GM12873 (cell line): ENCODE measurements at regions not wholly inside any gene's neighbourhood (a gene's known extent, or its start where the extent isn't known, plus 50 kb on each side); places are given as distances from the start of the nearest gene placed in this dataset.

Experiments used
- CTCF ChIP-seq: IDR thresholded peaks from 2 replicates; pipeline ENCODE4 v1.5.1; 2012; ENCODE audit warnings: low read depth, mild to moderate bottlenecking, moderate library complexity, low read length, control low read depth; ENCODE audit not compliant: insufficient read depth; ENCODE audit errors: missing control alignments

GRCh38 chr6:145286916-145287315 is 448.4 kb downstream of the EPM2A start:
- TF ChIP-seq CTCF, result no peak

GRCh38 chr6:145289573-145289972 is 445.7 kb downstream of the EPM2A start:
- TF ChIP-seq CTCF, result no peak

DNA sequence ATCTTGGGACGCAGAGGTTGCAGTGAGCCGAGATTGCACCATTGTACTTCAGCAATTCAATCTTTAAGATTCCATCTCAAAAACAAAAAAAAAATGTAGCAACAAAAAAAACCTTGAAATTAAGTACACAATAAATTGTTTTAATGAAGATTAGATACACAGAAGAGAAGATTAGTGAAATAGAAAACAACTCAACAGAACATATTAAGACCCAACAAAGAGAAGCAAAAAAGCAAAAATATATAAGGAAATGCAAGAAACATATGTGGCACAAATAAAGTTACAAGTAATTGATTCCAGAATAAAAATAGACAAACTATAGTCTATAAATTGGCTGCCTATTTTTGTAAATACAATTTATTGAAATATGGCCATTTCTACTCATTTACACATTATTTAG is 445.2 kb downstream of the EPM2A start:
- no peak for TF ChIP-seq CTCF

DNA sequence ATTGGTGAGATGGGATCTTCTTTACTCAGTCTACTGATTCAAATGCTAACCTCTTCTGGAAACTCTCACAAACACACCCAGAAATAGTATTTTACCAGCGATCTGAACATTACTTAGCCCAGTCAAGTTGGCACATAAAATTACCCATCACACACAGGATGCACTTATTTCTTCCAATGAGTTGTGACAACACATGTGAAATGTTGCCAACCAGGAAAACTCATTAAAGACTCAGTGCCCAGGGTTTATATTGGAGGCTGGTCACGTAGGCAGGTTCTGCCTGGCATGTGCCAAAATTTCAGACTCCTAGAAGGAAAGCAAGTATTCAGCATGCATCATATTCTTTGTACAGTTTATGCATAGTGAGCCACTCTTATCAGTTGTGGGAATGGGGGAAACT is 443.3 kb downstream of the EPM2A start:
- TF ChIP-seq CTCF, result no peak

DNA sequence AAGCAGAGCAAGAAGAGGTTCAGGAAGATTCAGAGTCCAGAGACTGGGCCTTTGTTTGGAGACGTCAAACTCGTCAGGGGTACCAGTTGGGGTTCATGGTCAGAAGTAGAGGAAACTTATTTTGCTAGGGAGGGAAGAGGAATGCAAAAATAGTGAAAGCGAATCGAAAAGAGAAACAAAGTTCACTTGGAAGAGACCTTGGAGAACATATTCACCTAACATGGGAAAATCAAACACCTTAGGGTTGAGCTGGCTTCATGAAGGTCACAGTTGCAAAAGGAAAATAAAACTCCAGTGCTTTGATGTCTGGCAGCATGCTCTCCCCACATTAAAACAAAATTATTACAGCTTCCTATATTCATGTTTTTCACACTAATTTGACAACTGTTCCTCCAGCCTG is 440.4 kb downstream of the EPM2A start:
- TF ChIP-seq CTCF, result no peak

- TF ChIP-seq CTCF, result no peak
These were observed 439.6 kb downstream of the EPM2A start for GRCh38 chr6:145295746-145296145.

- no peak for TF ChIP-seq CTCF
These were observed 429.6 kb downstream of the EPM2A start for GRCh38 chr6:145305670-145306069.
